Breast epithelium (tissue), 3 donors: ENCODE measurements at regions not wholly inside any gene's neighbourhood (a gene's known extent, or its start where the extent isn't known, plus 50 kb on each side); places are given as distances from the start of the nearest gene placed in this dataset.

Experiments
- CTCF ChIP-seq, 3 donors: fragments of 450-650 bp; IDR thresholded peaks; one replicate each; pipeline ENCODE4 v1.5.1; 2016 to 2017; ENCODE audit warnings: antibody characterized with exemption in 3 of 3, mild to moderate bottlenecking in 3 of 3, moderate library complexity in 3 of 3
- POLR2A ChIP-seq: fragments of 450-650 bp; IDR thresholded peaks from one replicate; pipeline ENCODE4 v1.6.1; 2016; ENCODE audit warnings: antibody characterized with exemption, mild to moderate bottlenecking, moderate library complexity

GRCh38 chr11:116137753-116138152 is 633.5 kb upstream of the CADM1 start:
- TF ChIP-seq POLR2A (no peak), CTCF (IDR thresholded peaks at IDR 0.05) (no peak)
